ENCODE measurements at regions not wholly inside any gene's neighbourhood (a gene's known extent, or its start where the extent isn't known, plus 50 kb on each side); places are given as distances from the start of the nearest gene placed in this dataset.

- H3K4me1 ChIP-seq (ENCODE audit: control insufficient read depth in 3 of 3, insufficient read depth in 2 of 3, low read depth in 1 of 3, low read length in 2 of 3) = peaks cover 0 to 25% (median 0%) of the 10 kb centered on the region in 3 donors
- FAIRE-seq (no peak), DNase-seq (peak; percentile 84 to 86)
- WGBS, 3 donors = 37 to 58% (median 44%) methylated on average over 11 of the region's 11 CpGs
- H3K9me3 ChIP-seq (ENCODE audit: control insufficient read depth in 2 of 2, insufficient read depth in 1 of 2, low read depth in 1 of 2, low read length in 1 of 2) = no peaks in the 10 kb centered on the region
- H3K27ac ChIP-seq (ENCODE audit: low read depth in 1 of 3, low read length in 2 of 3) = peak overlapping the region in 2 of 3 donors; percentile 14 to 77
- no peak overlapping the region for H3K4me3 ChIP-seq (ENCODE audit: low read depth in 1 of 3, low read length in 3 of 3)
- no peaks in the 10 kb centered on the region for H3K27me3 ChIP-seq (ENCODE audit: control insufficient read depth in 3 of 3, insufficient read depth in 3 of 3, low read length in 3 of 3)
- no peaks in the 10 kb centered on the region for H3K36me3 ChIP-seq (ENCODE audit: control insufficient read depth in 3 of 3, insufficient read depth in 2 of 3, low read depth in 1 of 3, low read length in 3 of 3)
These were observed 198.3 kb downstream of the ERCC6L2 start for GRCh38 chr9:96073531-96074480.

GRCh38 chr9:96072930-96073329 is 197.4 kb downstream of the ERCC6L2 start:
- DNase-seq (no peak), FAIRE-seq (no peak)
- Histone ChIP-seq H3K36me3 (ENCODE audit: control insufficient read depth in 3 of 3, insufficient read depth in 2 of 3, low read depth in 1 of 3, low read length in 3 of 3) (no peaks in the 10 kb centered on the region), H3K4me3 (ENCODE audit: low read depth in 1 of 3, low read length in 3 of 3) (no peak overlapping the region), H3K9me3 (ENCODE audit: control insufficient read depth in 2 of 2, insufficient read depth in 1 of 2, low read depth in 1 of 2, low read length in 1 of 2) (no peaks in the 10 kb centered on the region), H3K4me1 (ENCODE audit: control insufficient read depth in 3 of 3, insufficient read depth in 2 of 3, low read depth in 1 of 3, low read length in 2 of 3) (peaks cover 0 to 25% (median 0%) of the 10 kb centered on the region in 3 donors), H3K27me3 (ENCODE audit: control insufficient read depth in 3 of 3, insufficient read depth in 3 of 3, low read length in 3 of 3) (no peaks in the 10 kb centered on the region), H3K27ac (ENCODE audit: low read depth in 1 of 3, low read length in 2 of 3) (peak overlapping the region in 1 of 3 donors; percentile 77)
- WGBS, 3 donors = 87 to 96% (median 90%) methylated on average over 8 of the region's 8 CpGs

- DNase-seq (no peak), FAIRE-seq (no peak)
- WGBS, 3 donors = 79 to 82% (median 82%) methylated on average over 4 of the region's 4 CpGs
- Histone ChIP-seq H3K36me3 (ENCODE audit: control insufficient read depth in 3 of 3, insufficient read depth in 2 of 3, low read depth in 1 of 3, low read length in 3 of 3) (no peaks in the 10 kb centered on the region), H3K4me3 (ENCODE audit: low read depth in 1 of 3, low read length in 3 of 3) (no peak overlapping the region), H3K4me1 (ENCODE audit: control insufficient read depth in 3 of 3, insufficient read depth in 2 of 3, low read depth in 1 of 3, low read length in 2 of 3) (peaks cover 0 to 25% (median 0%) of the 10 kb centered on the region in 3 donors), H3K9me3 (ENCODE audit: control insufficient read depth in 2 of 2, insufficient read depth in 1 of 2, low read depth in 1 of 2, low read length in 1 of 2) (no peaks in the 10 kb centered on the region), H3K27me3 (ENCODE audit: control insufficient read depth in 3 of 3, insufficient read depth in 3 of 3, low read length in 3 of 3) (no peaks in the 10 kb centered on the region), H3K27ac (ENCODE audit: low read depth in 1 of 3, low read length in 2 of 3) (no peak overlapping the region)
These were observed 196.3 kb downstream of the ERCC6L2 start for GRCh38 chr9:96071815-96072124.

GRCh38 chr9:96071076-96071814 is 195.8 kb downstream of the ERCC6L2 start:
- Histone ChIP-seq H3K36me3 (ENCODE audit: control insufficient read depth in 3 of 3, insufficient read depth in 2 of 3, low read depth in 1 of 3, low read length in 3 of 3) (no peaks in the 10 kb centered on the region), H3K9me3 (ENCODE audit: control insufficient read depth in 2 of 2, insufficient read depth in 1 of 2, low read depth in 1 of 2, low read length in 1 of 2) (no peaks in the 10 kb centered on the region), H3K4me1 (ENCODE audit: control insufficient read depth in 3 of 3, insufficient read depth in 2 of 3, low read depth in 1 of 3, low read length in 2 of 3) (peaks cover 0 to 25% (median 0%) of the 10 kb centered on the region in 3 donors), H3K4me3 (ENCODE audit: low read depth in 1 of 3, low read length in 3 of 3) (no peak overlapping the region), H3K27me3 (ENCODE audit: control insufficient read depth in 3 of 3, insufficient read depth in 3 of 3, low read length in 3 of 3) (no peaks in the 10 kb centered on the region), H3K27ac (ENCODE audit: low read depth in 1 of 3, low read length in 2 of 3) (no peak overlapping the region)
- FAIRE-seq (no peak), DNase-seq (peak; percentile 25 to 55)
- WGBS, 3 donors = 80 to 91% (median 86%) methylated on average over 5 of the region's 5 CpGs

- FAIRE-seq = no peak
- DNase-seq = no peak
- Histone ChIP-seq H3K4me3 (ENCODE audit: low read depth in 1 of 3, low read length in 3 of 3) (no peak overlapping the region), H3K4me1 (ENCODE audit: control insufficient read depth in 3 of 3, insufficient read depth in 2 of 3, low read depth in 1 of 3, low read length in 2 of 3) (peaks cover 0 to 25% (median 0%) of the 10 kb centered on the region in 3 donors), H3K9me3 (ENCODE audit: control insufficient read depth in 2 of 2, insufficient read depth in 1 of 2, low read depth in 1 of 2, low read length in 1 of 2) (no peaks in the 10 kb centered on the region), H3K36me3 (ENCODE audit: control insufficient read depth in 3 of 3, insufficient read depth in 2 of 3, low read depth in 1 of 3, low read length in 3 of 3) (no peaks in the 10 kb centered on the region), H3K27ac (ENCODE audit: low read depth in 1 of 3, low read length in 2 of 3) (no peak overlapping the region), H3K27me3 (ENCODE audit: control insufficient read depth in 3 of 3, insufficient read depth in 3 of 3, low read length in 3 of 3) (no peaks in the 10 kb centered on the region)
- 90 to 93% (median 92%) methylated on average over 8 of the region's 8 CpGs for WGBS, 3 donors
These were observed 194.2 kb downstream of the ERCC6L2 start for GRCh38 chr9:96069629-96070220.

- DNase-seq = no peak
These were observed 193.0 kb downstream of the ERCC6L2 start for GRCh38 chr9:96068511-96068910.

GRCh38 chr9:96067600-96067999 is 192.1 kb downstream of the ERCC6L2 start:
- whole genome bisulfite sequencing, 3 donors = 81 to 86% (median 81%) methylated on average over 5 of the region's 5 CpGs
- H3K4me1 ChIP-seq (ENCODE audit: control insufficient read depth in 3 of 3, insufficient read depth in 2 of 3, low read depth in 1 of 3, low read length in 2 of 3) = peaks cover 0 to 10% (median 0%) of the 10 kb centered on the region in 3 donors
- no peak for DNase-seq
- H3K4me3 ChIP-seq (ENCODE audit: low read depth in 1 of 3, low read length in 3 of 3) = no peak overlapping the region
- H3K27me3 ChIP-seq (ENCODE audit: control insufficient read depth in 3 of 3, insufficient read depth in 3 of 3, low read length in 3 of 3) = no peaks in the 10 kb centered on the region
- H3K9me3 ChIP-seq (ENCODE audit: control insufficient read depth in 2 of 2, insufficient read depth in 1 of 2, low read depth in 1 of 2, low read length in 1 of 2) = no peaks in the 10 kb centered on the region
- FAIRE-seq = no peak
- H3K27ac ChIP-seq (ENCODE audit: low read depth in 1 of 3, low read length in 2 of 3) = peak overlapping the region in 1 of 3 donors; percentile 26
- H3K36me3 ChIP-seq (ENCODE audit: control insufficient read depth in 3 of 3, insufficient read depth in 2 of 3, low read depth in 1 of 3, low read length in 3 of 3) = no peaks in the 10 kb centered on the region

More at GRCh38 chr9:96068511-96068910, 193.0 kb downstream of the ERCC6L2 start:
- Histone ChIP-seq H3K4me1 (ENCODE audit: control insufficient read depth in 3 of 3, insufficient read depth in 2 of 3, low read depth in 1 of 3, low read length in 2 of 3) (peaks cover 0 to 18% (median 0%) of the 10 kb centered on the region in 3 donors), H3K36me3 (ENCODE audit: control insufficient read depth in 3 of 3, insufficient read depth in 2 of 3, low read depth in 1 of 3, low read length in 3 of 3) (no peaks in the 10 kb centered on the region), H3K9me3 (ENCODE audit: control insufficient read depth in 2 of 2, insufficient read depth in 1 of 2, low read depth in 1 of 2, low read length in 1 of 2) (no peaks in the 10 kb centered on the region), H3K27me3 (ENCODE audit: control insufficient read depth in 3 of 3, insufficient read depth in 3 of 3, low read length in 3 of 3) (no peaks in the 10 kb centered on the region), H3K27ac (ENCODE audit: low read depth in 1 of 3, low read length in 2 of 3) (no peak overlapping the region), H3K4me3 (ENCODE audit: low read depth in 1 of 3, low read length in 3 of 3) (no peak overlapping the region)
- no peak for FAIRE-seq
- 74 to 81% (median 75%) methylated on average over 11 of the region's 11 CpGs for WGBS, 3 donors

GRCh38 chr9:96067004-96067403 is 191.5 kb downstream of the ERCC6L2 start:
- DNase-seq (no peak), FAIRE-seq (no peak)
- Histone ChIP-seq H3K4me1 (ENCODE audit: control insufficient read depth in 3 of 3, insufficient read depth in 2 of 3, low read depth in 1 of 3, low read length in 2 of 3) (peaks cover 0 to 7% (median 0%) of the 10 kb centered on the region in 3 donors), H3K9me3 (ENCODE audit: control insufficient read depth in 2 of 2, insufficient read depth in 1 of 2, low read depth in 1 of 2, low read length in 1 of 2) (no peaks in the 10 kb centered on the region), H3K4me3 (ENCODE audit: low read depth in 1 of 3, low read length in 3 of 3) (no peak overlapping the region), H3K27me3 (ENCODE audit: control insufficient read depth in 3 of 3, insufficient read depth in 3 of 3, low read length in 3 of 3) (no peaks in the 10 kb centered on the region), H3K27ac (ENCODE audit: low read depth in 1 of 3, low read length in 2 of 3) (peak overlapping the region in 1 of 3 donors; percentile 26), H3K36me3 (ENCODE audit: control insufficient read depth in 3 of 3, insufficient read depth in 2 of 3, low read depth in 1 of 3, low read length in 3 of 3) (no peaks in the 10 kb centered on the region)
- 74 to 93% (median 87%) methylated on average over 7 of the region's 7 CpGs for WGBS, 3 donors

All from small intestine (tissue), 7 donors.